SK-MEL-5 (cell line): ENCODE measurements at regions not wholly inside any gene's neighbourhood (a gene's known extent, or its start where the extent isn't known, plus 50 kb on each side); places are given as distances from the start of the nearest gene placed in this dataset.

Source experiments
- DNase-seq: peaks from one replicate; pipeline ENCODE4 v3.0.0-alpha.2; 2016; ENCODE audit warnings: low read depth, low spot score
- in situ Hi-C: cut with HindIII; loops from 2 replicates; pipeline ENCODE4 v1.10.0; 2016; ENCODE audit warnings: low sequenced_read_pairs, high pct_unique_total_duplicates, low pct_unique_long_range_greater_than_20kb

GRCh38 chr14:84144166-84144565 is 1385.8 kb upstream of the FLRT2 start:
- in situ Hi-C loops, result no loop called here
- no peak for DNase-seq

DNA sequence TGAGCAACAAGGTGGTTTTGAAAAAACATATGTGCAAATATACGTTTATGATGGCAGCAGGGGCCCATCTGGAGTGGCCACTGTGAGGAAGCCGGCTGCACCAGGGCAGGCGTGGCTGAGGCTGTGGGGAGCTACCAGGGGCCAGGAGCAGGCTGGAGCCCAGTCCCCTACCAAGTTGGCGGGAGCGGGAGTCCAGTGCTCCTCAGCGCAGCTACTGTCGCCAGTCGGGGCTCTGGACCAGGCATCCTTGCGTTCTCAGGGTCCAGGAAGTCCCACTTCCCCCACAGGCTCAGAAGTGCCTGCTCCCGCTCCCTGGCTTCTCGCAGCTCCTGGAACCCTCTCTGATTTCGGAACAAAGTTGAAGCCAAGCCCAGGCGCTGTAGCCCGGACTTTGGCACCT is 1377.5 kb upstream of the FLRT2 start:
- in situ Hi-C loops, result no loop called here
- no peak for DNase-seq

- DNase-seq, result no peak
- in situ Hi-C loops, result no loop called here
Observed at GRCh38 chr14:84162633-84163032, 1367.3 kb upstream of the FLRT2 start.

DNA sequence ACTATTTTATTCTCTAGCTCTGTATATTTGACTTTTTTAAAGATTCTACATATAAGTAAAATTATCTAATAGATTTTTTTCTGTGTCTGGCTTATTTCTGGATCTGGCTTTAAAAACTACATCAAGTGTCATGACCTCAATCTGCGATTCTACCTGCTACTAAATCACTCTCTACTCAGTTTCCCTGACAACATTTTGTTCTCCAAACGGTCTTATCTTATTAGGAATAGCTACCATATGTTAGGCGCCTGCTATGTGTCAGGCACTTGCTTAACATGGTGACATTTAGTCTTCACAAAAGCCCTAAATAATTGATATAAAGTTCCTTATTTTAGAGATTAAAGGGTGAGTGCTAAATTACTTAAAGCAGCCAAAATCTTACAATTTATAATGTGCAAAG is 1362.9 kb upstream of the FLRT2 start:
- DNase-seq, result no peak
- in situ Hi-C loops, result no loop called here

- DNase-seq, result no peak
- in situ Hi-C loops, result no loop called here
Observed at GRCh38 chr14:84180336-84180735, 1349.6 kb upstream of the FLRT2 start.

- DNase-seq, result no peak
- in situ Hi-C loops, result no loop called here
Observed at GRCh38 chr14:84181072-84181471, 1348.9 kb upstream of the FLRT2 start.

GRCh38 chr14:84195514-84195913 is 1334.4 kb upstream of the FLRT2 start:
- DNase-seq, result no peak
- in situ Hi-C loops, result no loop called here

GRCh38 chr14:84197704-84198103 is 1332.2 kb upstream of the FLRT2 start:
- DNase-seq, result no peak
- in situ Hi-C loops, result no loop called here

DNA sequence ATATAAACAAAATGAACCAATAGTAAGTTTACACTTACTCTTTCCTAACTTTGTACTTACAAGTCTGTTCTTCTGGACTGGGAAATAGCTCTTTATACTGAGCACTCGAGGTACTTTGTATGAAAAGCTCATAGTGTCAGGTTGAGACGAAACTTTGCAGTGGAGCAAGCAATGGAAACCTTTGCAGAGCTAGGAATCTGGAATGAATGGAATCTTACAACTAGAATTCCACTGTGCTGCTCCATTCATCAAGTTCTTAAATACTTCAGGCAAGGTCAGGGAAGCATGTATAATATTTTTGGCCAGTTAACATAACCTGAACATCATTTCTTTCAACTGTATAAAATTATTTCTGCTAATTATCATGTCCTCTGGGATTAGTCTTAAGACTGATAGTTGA is 1327.5 kb upstream of the FLRT2 start:
- peak; percentile 4 for DNase-seq
- in situ Hi-C loops, result no loop called here

- no peak for DNase-seq
- in situ Hi-C loops, result no loop called here
Observed at GRCh38 chr14:84203896-84204295, 1326.0 kb upstream of the FLRT2 start.

DNA sequence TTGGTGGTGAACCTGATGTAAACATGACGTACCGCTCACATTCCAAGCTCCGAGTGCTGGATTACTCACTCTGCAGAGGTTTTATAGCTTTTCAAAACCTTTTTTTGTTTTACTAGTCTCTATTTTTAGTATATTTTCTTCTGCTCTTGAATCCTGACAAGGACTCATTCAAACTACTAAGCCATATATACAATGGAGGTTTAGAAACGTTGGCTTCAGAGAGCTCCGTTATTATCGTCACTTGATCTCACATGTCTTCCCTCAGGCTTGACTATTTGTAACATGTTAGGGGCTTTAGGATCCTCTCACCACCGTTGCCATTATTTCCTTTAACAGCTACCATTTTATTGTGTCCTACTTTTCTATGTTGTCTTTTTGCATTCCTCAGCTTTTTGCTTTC is 1321.5 kb upstream of the FLRT2 start:
- in situ Hi-C loops, result no loop called here
- DNase-seq, result peak; percentile 99

DNA sequence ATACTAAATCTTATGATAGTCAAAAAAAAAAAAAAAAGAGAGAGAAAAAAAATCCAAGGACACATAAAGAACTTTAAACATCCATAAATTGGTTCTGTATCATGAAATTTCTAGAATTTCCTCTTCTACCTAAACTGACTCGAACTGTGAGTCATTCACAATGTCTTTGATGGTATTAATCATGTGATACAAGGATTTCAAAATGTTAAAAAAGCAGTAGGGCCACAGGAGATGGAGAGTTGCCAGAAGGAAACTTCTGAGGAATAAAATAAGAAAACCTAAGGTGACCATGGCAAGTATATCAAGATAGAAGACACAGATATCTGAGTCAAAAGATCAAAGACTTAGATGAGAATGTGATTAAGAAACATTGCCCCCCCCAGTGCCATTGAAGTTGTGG is 1320.9 kb upstream of the FLRT2 start:
- peak; percentile 48 for DNase-seq
- in situ Hi-C loops, result no loop called here

- no peak for DNase-seq
- in situ Hi-C loops, result no loop called here
Observed at GRCh38 chr14:84217066-84217465, 1312.9 kb upstream of the FLRT2 start.

- DNase-seq, result no peak
- in situ Hi-C loops, result no loop called here
Observed at GRCh38 chr14:84225268-84225667, 1304.7 kb upstream of the FLRT2 start.

DNA sequence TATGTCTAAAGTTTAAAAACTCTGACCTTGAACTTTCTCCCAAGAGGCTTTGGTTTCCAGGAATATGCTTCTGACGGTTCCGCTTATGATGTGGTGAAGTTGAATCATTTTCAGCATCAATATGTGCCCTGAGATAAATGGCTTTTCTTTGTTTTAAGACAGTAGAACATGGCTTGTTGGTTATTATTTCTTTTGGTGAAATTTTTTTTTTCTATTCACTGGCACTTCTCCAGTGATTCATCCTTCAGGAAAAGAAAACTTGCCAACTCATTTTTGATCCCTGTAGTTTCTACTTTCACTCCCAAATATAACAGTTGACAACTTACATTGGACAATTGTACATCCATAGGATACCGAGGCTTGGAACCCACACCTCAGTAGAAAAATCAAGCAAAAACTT is 1301.2 kb upstream of the FLRT2 start:
- DNase-seq, result no peak
- in situ Hi-C loops, result no loop called here

- no peak for DNase-seq
- in situ Hi-C loops, result no loop called here
Observed at GRCh38 chr14:84234281-84234680, 1295.7 kb upstream of the FLRT2 start.

GRCh38 chr14:84236290-84236689 is 1293.7 kb upstream of the FLRT2 start:
- in situ Hi-C loops, result no loop called here
- no peak for DNase-seq

GRCh38 chr14:84237881-84238280 is 1292.1 kb upstream of the FLRT2 start:
- in situ Hi-C loops, result no loop called here
- DNase-seq, result peak; percentile 87

DNA sequence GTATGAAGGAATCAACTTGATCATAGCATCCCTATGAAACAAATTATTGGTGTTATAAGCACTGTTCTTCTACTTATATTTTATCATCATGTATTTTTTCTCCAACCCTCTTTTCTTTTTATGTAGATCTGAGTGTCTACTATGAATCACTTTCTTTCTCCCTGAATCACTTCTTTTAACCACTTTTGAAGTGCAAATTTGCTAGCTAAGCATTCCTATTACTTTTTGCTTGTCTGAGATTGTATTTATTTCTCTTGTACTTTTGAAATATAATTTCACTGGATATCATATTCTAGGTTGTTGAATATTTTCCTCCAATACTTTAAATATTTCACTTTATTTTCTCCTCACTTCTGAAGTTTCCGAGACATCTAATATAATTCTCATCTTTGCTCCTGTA is 1282.3 kb upstream of the FLRT2 start:
- in situ Hi-C loops, result no loop called here
- no peak for DNase-seq

- in situ Hi-C loops, result no loop called here
- no peak for DNase-seq
Observed at GRCh38 chr14:84250893-84251292, 1279.1 kb upstream of the FLRT2 start.
